ENCODE measurements at regions not wholly inside any gene's neighbourhood (a gene's known extent, or its start where the extent isn't known, plus 50 kb on each side); places are given as distances from the start of the nearest gene placed in this dataset.

DNA sequence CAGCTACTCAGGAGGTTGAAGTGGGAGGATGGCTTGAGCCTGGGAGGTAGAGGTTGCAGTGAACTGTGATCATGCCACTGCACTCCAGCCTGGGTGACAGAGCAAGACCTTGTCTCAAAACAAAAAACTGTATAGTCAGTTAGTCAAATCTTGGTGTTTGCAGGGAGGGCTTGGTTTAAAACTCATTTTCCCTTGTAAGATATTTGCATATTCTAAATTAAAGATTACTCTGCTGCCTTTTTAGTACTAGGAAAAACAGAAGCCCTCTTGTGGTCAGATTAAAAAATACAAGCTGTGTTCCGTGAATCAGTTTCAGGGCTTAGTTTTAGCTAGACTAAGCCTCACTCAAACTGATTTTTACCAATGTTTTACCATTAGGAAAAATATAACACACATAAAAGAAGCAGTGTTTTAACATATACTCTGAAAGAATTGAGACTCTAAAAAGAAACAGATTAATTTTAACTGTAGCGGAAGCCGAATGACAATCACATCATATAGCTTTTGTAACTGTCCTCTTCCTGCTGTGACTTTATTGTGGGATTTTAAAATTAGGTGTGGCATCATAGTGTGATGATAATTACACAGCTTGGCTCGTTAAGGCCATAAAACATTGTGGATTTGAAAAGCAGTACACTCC is 84.9 kb upstream of the BASP1 start:
- Histone ChIP-seq H3K27ac (no peak overlapping the region), H3K9me3 (no peaks in the 10 kb centered on the region), H3K4me3 (no peak overlapping the region), H3K36me3 (no peaks in the 10 kb centered on the region), H3K27me3 (ENCODE audit: low read depth) (no peaks in the 10 kb centered on the region), H3K4me1 (peaks cover 8% of the 10 kb centered on the region)
- ATAC-seq = no peak
- intact Hi-C loops (cut with DNase I) = loop anchor here (10.0 kb wide), 1 partner anchor 198 kb away; the partner anchor contains the start of gene MYO10
- TF ChIP-seq CTCF (IDR thresholded peaks at IDR 0.05) = peak; percentile 62
- no peak for DNase-seq

GRCh38 chr5:17135050-17135449 is 82.4 kb upstream of the BASP1 start:
- Histone ChIP-seq H3K27ac (no peak overlapping the region), H3K4me3 (no peak overlapping the region), H3K4me1 (peaks cover 8% of the 10 kb centered on the region), H3K27me3 (ENCODE audit: low read depth) (no peaks in the 10 kb centered on the region), H3K36me3 (no peaks in the 10 kb centered on the region), H3K9me3 (no peaks in the 10 kb centered on the region)
- TF ChIP-seq CTCF (IDR thresholded peaks at IDR 0.05) = no peak
- ATAC-seq (no peak), DNase-seq (no peak)
- intact Hi-C loops (cut with DNase I) = loop anchor here (10.0 kb wide), 1 partner anchor 200 kb away; the partner anchor contains the start of gene MYO10

DNA sequence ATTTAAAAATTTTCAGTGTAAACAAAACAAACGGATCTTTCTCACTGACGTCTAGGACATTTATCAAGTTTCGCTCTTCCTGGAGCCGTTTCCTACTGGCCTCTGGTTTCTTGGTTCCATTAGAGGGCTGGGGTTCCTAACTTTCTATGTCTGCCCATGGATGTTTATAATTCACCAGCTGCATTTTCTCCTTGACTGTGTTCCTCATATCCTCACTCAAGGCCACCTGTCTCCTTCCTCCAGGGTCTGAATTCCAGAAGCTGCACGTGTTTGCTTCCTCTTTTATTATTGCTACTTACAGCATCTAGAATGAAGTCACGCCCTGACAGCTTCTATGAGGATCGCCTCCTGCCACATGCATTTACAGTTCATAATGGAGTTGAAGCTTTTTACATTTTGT is 74.1 kb upstream of the BASP1 start:
- DNase-seq = no peak
- H3K9me3 ChIP-seq = no peaks in the 10 kb centered on the region
- H3K4me1 ChIP-seq = no peaks in the 10 kb centered on the region
- no peak overlapping the region for H3K4me3 ChIP-seq
- intact Hi-C loops (cut with DNase I) = no loop called here
- no peak overlapping the region for H3K27ac ChIP-seq
- no peak for ATAC-seq
- no peaks in the 10 kb centered on the region for H3K27me3 ChIP-seq (ENCODE audit: low read depth)
- no peak for TF ChIP-seq CTCF (IDR thresholded peaks at IDR 0.05)
- H3K36me3 ChIP-seq = no peaks in the 10 kb centered on the region

GRCh38 chr5:17146280-17146841 is 71.1 kb upstream of the BASP1 start:
- Histone ChIP-seq H3K4me3 (no peak overlapping the region), H3K27me3 (ENCODE audit: low read depth) (no peaks in the 10 kb centered on the region), H3K4me1 (no peaks in the 10 kb centered on the region), H3K27ac (no peak overlapping the region), H3K36me3 (no peaks in the 10 kb centered on the region), H3K9me3 (no peaks in the 10 kb centered on the region)
- ATAC-seq (no peak), DNase-seq (no peak)
- no peak for TF ChIP-seq CTCF (IDR thresholded peaks at IDR 0.05)
- intact Hi-C loops (cut with DNase I) = no loop called here

GRCh38 chr5:17147170-17147569 is 70.3 kb upstream of the BASP1 start:
- H3K9me3 ChIP-seq = no peaks in the 10 kb centered on the region
- intact Hi-C loops (cut with DNase I) = no loop called here
- H3K36me3 ChIP-seq = no peaks in the 10 kb centered on the region
- TF ChIP-seq CTCF (IDR thresholded peaks at IDR 0.05) = no peak
- no peak overlapping the region for H3K27ac ChIP-seq
- H3K4me1 ChIP-seq = no peaks in the 10 kb centered on the region
- DNase-seq (no peak), ATAC-seq (no peak)
- H3K4me3 ChIP-seq = no peak overlapping the region
- H3K27me3 ChIP-seq (ENCODE audit: low read depth) = no peaks in the 10 kb centered on the region
